DOHH2 (cell line): ENCODE measurements at regions not wholly inside any gene's neighbourhood (a gene's known extent, or its start where the extent isn't known, plus 50 kb on each side); places are given as distances from the start of the nearest gene placed in this dataset.

Experiments used
- EZH2phosphoT487 ChIP-seq: fragments of 200-600 bp; sonication (generic); IDR thresholded peaks from 2 replicates; pipeline ENCODE4 v1.6.1; 2017; ENCODE audit warnings: borderline replicate concordance, mild to moderate bottlenecking, antibody characterized with exemption, low read length, moderate library complexity, mixed read lengths
- TF ChIP-seq, protein P1 (sequence below): fragments of 200-600 bp; sonication (generic); IDR thresholded peaks from one replicate; pipeline ENCODE4 v1.5.1; 2014; ENCODE audit warnings: antibody characterized with exemption, mild to moderate bottlenecking, low read depth, low read length; ENCODE audit not compliant: poor library complexity, severe bottlenecking

DNA sequence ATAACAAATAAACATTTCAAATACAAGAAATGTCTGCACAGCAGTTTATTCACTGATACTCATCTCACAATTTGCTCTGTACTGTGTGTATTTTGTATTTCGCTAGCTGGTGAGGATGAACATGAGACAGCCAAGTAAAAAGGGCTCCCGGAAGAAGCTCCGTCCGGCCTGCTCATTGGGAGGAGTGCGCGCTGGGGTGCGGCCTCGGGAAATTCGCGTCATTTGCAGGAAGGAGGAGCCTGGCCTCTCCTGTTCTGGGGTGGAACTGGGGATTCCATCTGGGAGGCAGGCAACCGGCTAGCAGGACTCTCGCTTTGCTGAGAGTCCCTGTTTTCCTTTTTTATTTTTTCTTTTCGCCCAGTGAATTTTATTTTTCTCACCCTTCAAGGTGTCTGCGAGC, 368.4 kb upstream of the TMEM132C start:
- TF ChIP-seq, protein P1, sequence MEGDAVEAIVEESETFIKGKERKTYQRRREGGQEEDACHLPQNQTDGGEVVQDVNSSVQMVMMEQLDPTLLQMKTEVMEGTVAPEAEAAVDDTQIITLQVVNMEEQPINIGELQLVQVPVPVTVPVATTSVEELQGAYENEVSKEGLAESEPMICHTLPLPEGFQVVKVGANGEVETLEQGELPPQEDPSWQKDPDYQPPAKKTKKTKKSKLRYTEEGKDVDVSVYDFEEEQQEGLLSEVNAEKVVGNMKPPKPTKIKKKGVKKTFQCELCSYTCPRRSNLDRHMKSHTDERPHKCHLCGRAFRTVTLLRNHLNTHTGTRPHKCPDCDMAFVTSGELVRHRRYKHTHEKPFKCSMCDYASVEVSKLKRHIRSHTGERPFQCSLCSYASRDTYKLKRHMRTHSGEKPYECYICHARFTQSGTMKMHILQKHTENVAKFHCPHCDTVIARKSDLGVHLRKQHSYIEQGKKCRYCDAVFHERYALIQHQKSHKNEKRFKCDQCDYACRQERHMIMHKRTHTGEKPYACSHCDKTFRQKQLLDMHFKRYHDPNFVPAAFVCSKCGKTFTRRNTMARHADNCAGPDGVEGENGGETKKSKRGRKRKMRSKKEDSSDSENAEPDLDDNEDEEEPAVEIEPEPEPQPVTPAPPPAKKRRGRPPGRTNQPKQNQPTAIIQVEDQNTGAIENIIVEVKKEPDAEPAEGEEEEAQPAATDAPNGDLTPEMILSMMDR: no peak
- no peak for TF ChIP-seq EZH2phosphoT487
